ENCODE measurements at regions not wholly inside any gene's neighbourhood (a gene's known extent, or its start where the extent isn't known, plus 50 kb on each side); places are given as distances from the start of the nearest gene placed in this dataset.

DNA sequence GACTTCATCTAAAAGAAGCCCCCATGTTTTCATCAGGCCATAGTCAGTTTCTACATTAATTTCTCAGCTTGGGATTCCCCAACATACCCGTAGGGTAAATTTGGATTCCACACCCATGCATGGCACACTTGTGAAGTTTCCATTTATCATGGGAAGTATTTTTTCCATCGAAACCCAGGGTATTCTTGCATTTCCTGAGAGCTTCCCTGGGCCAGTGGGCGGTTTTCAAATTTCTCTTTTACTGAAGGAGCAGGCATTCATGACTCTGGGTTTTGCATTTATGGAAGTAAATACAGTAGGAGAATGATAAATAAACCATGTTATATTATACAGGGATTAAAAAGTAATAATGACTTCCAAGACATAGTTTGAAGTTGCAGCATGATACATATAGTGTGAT lies 93.0 kb upstream of the MAP3K1 start:
- Mint-ChIP-seq H3K4me3 (ENCODE audit: unreplicated experiment) (no peak overlapping the region), H3K36me3 (ENCODE audit: unreplicated experiment) (no peaks in the 10 kb centered on the region), H3K27ac (ENCODE audit: unreplicated experiment) (no peak overlapping the region), H3K9me3 (ENCODE audit: unreplicated experiment) (peaks cover 2% of the 10 kb centered on the region), H3K4me1 (ENCODE audit: low read depth, unreplicated experiment) (no peaks in the 10 kb centered on the region), H3K27me3 (ENCODE audit: unreplicated experiment) (no peaks in the 10 kb centered on the region)
- DNase-seq, result no peak
- TF ChIP-seq, protein P1, sequence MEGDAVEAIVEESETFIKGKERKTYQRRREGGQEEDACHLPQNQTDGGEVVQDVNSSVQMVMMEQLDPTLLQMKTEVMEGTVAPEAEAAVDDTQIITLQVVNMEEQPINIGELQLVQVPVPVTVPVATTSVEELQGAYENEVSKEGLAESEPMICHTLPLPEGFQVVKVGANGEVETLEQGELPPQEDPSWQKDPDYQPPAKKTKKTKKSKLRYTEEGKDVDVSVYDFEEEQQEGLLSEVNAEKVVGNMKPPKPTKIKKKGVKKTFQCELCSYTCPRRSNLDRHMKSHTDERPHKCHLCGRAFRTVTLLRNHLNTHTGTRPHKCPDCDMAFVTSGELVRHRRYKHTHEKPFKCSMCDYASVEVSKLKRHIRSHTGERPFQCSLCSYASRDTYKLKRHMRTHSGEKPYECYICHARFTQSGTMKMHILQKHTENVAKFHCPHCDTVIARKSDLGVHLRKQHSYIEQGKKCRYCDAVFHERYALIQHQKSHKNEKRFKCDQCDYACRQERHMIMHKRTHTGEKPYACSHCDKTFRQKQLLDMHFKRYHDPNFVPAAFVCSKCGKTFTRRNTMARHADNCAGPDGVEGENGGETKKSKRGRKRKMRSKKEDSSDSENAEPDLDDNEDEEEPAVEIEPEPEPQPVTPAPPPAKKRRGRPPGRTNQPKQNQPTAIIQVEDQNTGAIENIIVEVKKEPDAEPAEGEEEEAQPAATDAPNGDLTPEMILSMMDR (IDR thresholded peaks at IDR 0.05; ENCODE audit: partially characterized antibody, unreplicated experiment), result no peak

GRCh38 chr5:56717253-56717987 lies 97.9 kb upstream of the MAP3K1 start:
- no peak overlapping the region for H3K4me3 Mint-ChIP-seq (ENCODE audit: unreplicated experiment)
- TF ChIP-seq, protein P1 (IDR thresholded peaks at IDR 0.05; ENCODE audit: partially characterized antibody, unreplicated experiment), result no peak
- DNase-seq, result no peak
- no peaks in the 10 kb centered on the region for H3K4me1 Mint-ChIP-seq (ENCODE audit: low read depth, unreplicated experiment)
- no peak overlapping the region for H3K27ac Mint-ChIP-seq (ENCODE audit: unreplicated experiment)
- H3K36me3 Mint-ChIP-seq (ENCODE audit: unreplicated experiment), result no peaks in the 10 kb centered on the region
- H3K9me3 Mint-ChIP-seq (ENCODE audit: unreplicated experiment), result peaks cover 2% of the 10 kb centered on the region
- H3K27me3 Mint-ChIP-seq (ENCODE audit: unreplicated experiment), result no peaks in the 10 kb centered on the region

- no peak overlapping the region for H3K27ac Mint-ChIP-seq (ENCODE audit: unreplicated experiment)
- no peak overlapping the region for H3K4me3 Mint-ChIP-seq (ENCODE audit: unreplicated experiment)
- H3K36me3 Mint-ChIP-seq (ENCODE audit: unreplicated experiment), result no peaks in the 10 kb centered on the region
- peaks cover 2% of the 10 kb centered on the region for H3K27me3 Mint-ChIP-seq (ENCODE audit: unreplicated experiment)
- peaks cover 2% of the 10 kb centered on the region for H3K9me3 Mint-ChIP-seq (ENCODE audit: unreplicated experiment)
- no peaks in the 10 kb centered on the region for H3K4me1 Mint-ChIP-seq (ENCODE audit: low read depth, unreplicated experiment)
- TF ChIP-seq, protein P1 (IDR thresholded peaks at IDR 0.05; ENCODE audit: partially characterized antibody, unreplicated experiment), result no peak
- no peak for DNase-seq
These were observed 99.4 kb upstream of the MAP3K1 start for GRCh38 chr5:56715986-56716385.

DNA sequence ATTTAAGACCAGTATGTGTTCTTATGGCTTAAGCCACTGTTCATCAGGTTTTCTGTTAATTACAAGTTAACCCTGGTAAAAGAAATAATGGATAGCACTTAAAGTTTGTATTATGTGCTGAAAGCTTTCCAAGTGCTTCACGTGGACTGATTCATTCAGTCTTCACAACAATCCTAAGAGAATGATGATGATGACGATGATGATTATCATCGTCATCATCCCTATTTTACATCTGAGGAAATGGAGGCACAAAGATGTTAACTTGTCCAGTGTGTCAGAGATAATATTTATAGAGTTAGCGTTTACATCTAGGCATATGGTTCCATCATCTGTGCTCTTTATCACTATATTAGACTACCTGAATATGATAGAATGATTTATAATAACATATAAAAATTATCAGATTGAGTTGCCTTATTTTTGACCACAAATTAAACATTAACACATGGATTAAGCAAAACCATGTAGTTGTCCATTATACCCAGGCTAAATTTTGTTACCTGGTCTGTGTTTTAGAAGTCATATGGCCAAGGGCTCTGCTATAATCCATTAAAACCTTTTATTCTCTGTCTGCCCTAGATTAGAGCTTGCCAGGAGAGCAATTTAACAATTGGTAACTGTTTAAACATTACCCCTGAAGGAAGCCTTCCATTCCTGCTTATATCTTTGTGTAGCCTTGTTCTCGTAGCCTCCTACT lies 102.3 kb upstream of the MAP3K1 start:
- Mint-ChIP-seq H3K36me3 (ENCODE audit: unreplicated experiment) (no peaks in the 10 kb centered on the region), H3K4me3 (ENCODE audit: unreplicated experiment) (no peak overlapping the region), H3K27ac (ENCODE audit: unreplicated experiment) (no peak overlapping the region), H3K9me3 (ENCODE audit: unreplicated experiment) (no peaks in the 10 kb centered on the region), H3K27me3 (ENCODE audit: unreplicated experiment) (peaks cover 2% of the 10 kb centered on the region), H3K4me1 (ENCODE audit: low read depth, unreplicated experiment) (no peaks in the 10 kb centered on the region)
- TF ChIP-seq, protein P1 (IDR thresholded peaks at IDR 0.05; ENCODE audit: partially characterized antibody, unreplicated experiment), result no peak
- DNase-seq, result no peak

All from glutamatergic neuron (in vitro differentiated cells).